GM23338 (cell line): ENCODE measurements at regions not wholly inside any gene's neighbourhood (a gene's known extent, or its start where the extent isn't known, plus 50 kb on each side); places are given as distances from the start of the nearest gene placed in this dataset.

ENCODE experiments used
- ATAC-seq: fragments of 200-7000 bp; cut with Tn5 transposase; 3 replicates; pipeline ENCODE4 v1.9.1; 2020
- DNase-seq: peaks from one replicate; pipeline ENCODE4 v3.0.0-alpha.2; 2015; ENCODE audit warnings: low spot score
- H2AFZ ChIP-seq: fragments of 200-600 bp; sonication (generic); 2 replicates; pipeline ENCODE4 v1.8.0; 2016; ENCODE audit warnings: antibody characterized with exemption, mild to moderate bottlenecking, moderate library complexity
- H3F3A ChIP-seq: fragments of 200-600 bp; sonication (generic); replicated peaks from 2 replicates; pipeline ENCODE4 v1.8.0; 2017; ENCODE audit warnings: antibody characterized with exemption, mixed run types, low read depth
- H3K27ac ChIP-seq: fragments of 200-600 bp; sonication (generic); 2 replicates; pipeline ENCODE4 v1.6.1; 2016; ENCODE audit warnings: low read depth
- H3K27me3 ChIP-seq: fragments of 200-600 bp; sonication (generic); 2 replicates; pipeline ENCODE4 v1.8.0; 2016; ENCODE audit warnings: mild to moderate bottlenecking, mixed run types, moderate library complexity; ENCODE audit not compliant: insufficient read depth
- H3K36me3 ChIP-seq: fragments of 200-600 bp; sonication (generic); 2 replicates; pipeline ENCODE4 v1.8.0; 2016; ENCODE audit warnings: mild to moderate bottlenecking; ENCODE audit not compliant: insufficient read depth
- H3K4me1 ChIP-seq: fragments of 200-600 bp; sonication (generic); 2 replicates; pipeline ENCODE4 v1.8.0; 2016; ENCODE audit warnings: mild to moderate bottlenecking, moderate library complexity; ENCODE audit not compliant: insufficient read depth
- H3K4me2 ChIP-seq: fragments of 200-600 bp; sonication (generic); 2 replicates; pipeline ENCODE4 v1.7.1; 2017; ENCODE audit warnings: mixed run types
- H3K4me3 ChIP-seq: fragments of 200-600 bp; sonication (generic); 2 replicates; pipeline ENCODE4 v1.6.1; 2016; ENCODE audit warnings: mixed run types
- H3K79me2 ChIP-seq: fragments of 200-600 bp; sonication (generic); replicated peaks from 2 replicates; pipeline ENCODE4 v1.8.0; 2017; ENCODE audit warnings: mild to moderate bottlenecking; ENCODE audit not compliant: insufficient read depth
- H3K9me2 ChIP-seq: fragments of 200-600 bp; sonication (generic); 2 replicates; pipeline ENCODE4 v1.8.0; 2017; ENCODE audit not compliant: insufficient read depth
- H4K20me1 ChIP-seq: fragments of 200-600 bp; sonication (generic); replicated peaks from 2 replicates; pipeline ENCODE4 v1.8.0; 2017; ENCODE audit warnings: mild to moderate bottlenecking; ENCODE audit not compliant: insufficient read depth
- H3K27ac Mint-ChIP-seq: 2 replicates; pipeline ENCODE4 v1.8.0; 2020; ENCODE audit warnings: inconsistent platforms, mild to moderate bottlenecking, moderate library complexity, mixed read lengths
- H3K27me3 Mint-ChIP-seq: 3 replicates; pipeline ENCODE4 v1.8.0; 2022; ENCODE audit warnings: low read depth, mild to moderate bottlenecking, moderate library complexity, mixed read lengths, inconsistent platforms; ENCODE audit not compliant: insufficient read depth, poor library complexity
- H3K36me3 Mint-ChIP-seq: 3 replicates; pipeline ENCODE4 v1.8.0; 2021; ENCODE audit warnings: low read depth, mild to moderate bottlenecking, inconsistent platforms, moderate library complexity, mixed read lengths
- H3K4me1 Mint-ChIP-seq: 3 replicates; pipeline ENCODE4 v1.8.0; 2020; ENCODE audit warnings: mild to moderate bottlenecking, inconsistent platforms, mixed read lengths
- H3K4me3 Mint-ChIP-seq: 3 replicates; pipeline ENCODE4 v1.8.0; 2021; ENCODE audit warnings: moderate library complexity, mild to moderate bottlenecking, inconsistent platforms, mixed read lengths
- H3K9me3 Mint-ChIP-seq: 3 replicates; pipeline ENCODE4 v1.8.0; 2020; ENCODE audit warnings: moderate library complexity, mild to moderate bottlenecking, inconsistent platforms, mixed read lengths
- CREB1 ChIP-seq: fragments of 250-450 bp; sonication (Bioruptor Pico); IDR thresholded peaks from 2 replicates; pipeline ENCODE4 v1.5.0; 2020; ENCODE audit warnings: low read depth, mild to moderate bottlenecking, moderate library complexity
- CTCF ChIP-seq, 2 experiments: fragments of 200-600 bp in 1 of 2; sonication (generic) in 1 of 2; conservative IDR thresholded peaks; 2 replicates each; pipeline versions ENCODE4 v1.5.1 to v1.6.1; 2016 to 2017; ENCODE audit warnings: antibody characterized with exemption in 2 of 2, low read depth in 2 of 2, mild to moderate bottlenecking in 2 of 2, moderate library complexity in 1 of 2
- ETS1 ChIP-seq: IDR thresholded peaks from 2 replicates; pipeline ENCODE4 v1.6.1; 2016; ENCODE audit warnings: antibody characterized with exemption
- EZH2phosphoT487 ChIP-seq: fragments of 200-600 bp; sonication (generic); IDR thresholded peaks from one replicate; pipeline ENCODE4 v1.8.1; 2018; ENCODE audit warnings: antibody characterized with exemption; ENCODE audit not compliant: unreplicated experiment
- NANOG ChIP-seq: IDR thresholded peaks from 2 replicates; pipeline ENCODE4 v1.6.1; 2016; ENCODE audit warnings: antibody characterized with exemption, borderline replicate concordance
- REST ChIP-seq: IDR thresholded peaks from one replicate; pipeline ENCODE4 v1.6.1; 2018; ENCODE audit warnings: antibody characterized with exemption; ENCODE audit not compliant: unreplicated experiment
- ZNF114 ChIP-seq: fragments of 250-450 bp; sonication (Bioruptor Pico); IDR thresholded peaks from 2 replicates; pipeline ENCODE4 v1.5.0; 2020; ENCODE audit warnings: mild to moderate bottlenecking, moderate library complexity
- ZNF331 ChIP-seq: fragments of 250-450 bp; sonication (Bioruptor Pico); IDR thresholded peaks from 2 replicates; pipeline ENCODE4 v1.5.0; 2020; ENCODE audit warnings: low read depth, mild to moderate bottlenecking, moderate library complexity

GRCh38 chr1:226497991-226498639 lies 50.4 kb upstream of the STUM start:
- Histone ChIP-seq H3K27me3 (no peaks in the 10 kb centered on the region), H4K20me1 (no peaks in the 10 kb centered on the region), H3K9me2 (no peaks in the 10 kb centered on the region), H3F3A (no peaks in the 10 kb centered on the region), H3K4me1 (peaks cover 20% of the 10 kb centered on the region), H3K4me2 (no peak overlapping the region), H3K4me3 (no peak overlapping the region), H3K27ac (no peak overlapping the region), H3K36me3 (no peaks in the 10 kb centered on the region), H3K79me2 (no peaks in the 10 kb centered on the region), H2AFZ (no peak overlapping the region; the same call in 1 of the 2 replicates)
- no peak for DNase-seq
- Mint-ChIP-seq H3K27ac (no peak overlapping the region), H3K4me1 (peaks cover 25% of the 10 kb centered on the region), H3K9me3 (no peaks in the 10 kb centered on the region; the same call in 2 of the 3 replicates), H3K27me3 (peaks cover 10% of the 10 kb centered on the region), H3K4me3 (no peak overlapping the region), H3K36me3 (no peaks in the 10 kb centered on the region)
- no peak for ATAC-seq
- no peak for TF ChIP-seq ZNF114 (CRISPR knock-in tag)
- no peak for TF ChIP-seq CREB1
- TF ChIP-seq CTCF (conservative IDR thresholded peaks at IDR 0.05; ENCODE audit: low read depth in 2 of 2) = no peak
- TF ChIP-seq ZNF331 (CRISPR knock-in tag) = no peak
- no peak for TF ChIP-seq NANOG

GRCh38 chr1:226498640-226499008 lies 49.9 kb upstream of the STUM start:
- H3K27ac ChIP-seq = no peak overlapping the region
- Mint-ChIP-seq H3K36me3 (no peaks in the 10 kb centered on the region), H3K4me1 (peaks cover 25% of the 10 kb centered on the region), H3K27ac (no peak overlapping the region), H3K4me3 (no peak overlapping the region), H3K9me3 (no peaks in the 10 kb centered on the region; the same call in 2 of the 3 replicates), H3K27me3 (peaks cover 9% of the 10 kb centered on the region)
- DNase-seq (no peak), ATAC-seq (no peak)
- no peaks in the 10 kb centered on the region for H3K27me3 ChIP-seq
- no peaks in the 10 kb centered on the region for H3F3A ChIP-seq
- H4K20me1 ChIP-seq = no peaks in the 10 kb centered on the region
- H3K9me2 ChIP-seq = no peaks in the 10 kb centered on the region
- no peaks in the 10 kb centered on the region for H3K36me3 ChIP-seq
- H3K4me2 ChIP-seq = no peak overlapping the region
- no peak overlapping the region for H3K4me3 ChIP-seq
- H3K79me2 ChIP-seq = no peaks in the 10 kb centered on the region
- H2AFZ ChIP-seq = no peak overlapping the region
- peaks cover 20% of the 10 kb centered on the region for H3K4me1 ChIP-seq
- no peak for TF ChIP-seq EZH2phosphoT487
- no peak for TF ChIP-seq ETS1
- no peak for TF ChIP-seq ZNF114 (CRISPR knock-in tag)
- TF ChIP-seq CTCF (conservative IDR thresholded peaks at IDR 0.05; ENCODE audit: low read depth in 2 of 2) = no peak
- no peak for TF ChIP-seq REST
